IMR-90 (cell line): ENCODE measurements at regions not wholly inside any gene's neighbourhood (a gene's known extent, or its start where the extent isn't known, plus 50 kb on each side); places are given as distances from the start of the nearest gene placed in this dataset.

ENCODE experiments used
- ATAC-seq: fragments of 200-7000 bp; cut with Tn5 transposase; 2 replicates; pipeline ENCODE4 v1.9.1; 2020; ENCODE audit warnings: low read depth, mild to moderate bottlenecking, moderate library complexity
- BruUV-seq: library from RNA; stranded (reverse); fragments of 400-500 nt; replicated peaks from 2 replicates; lab custom pipeline; 2021; lab: Mats Ljungman, UMichigan
- CTCF ChIA-PET: fragments of 300-600 bp; formaldehyde crosslinking; extraction: SDS; loops from one replicate; lab custom pipeline; 2021; ENCODE audit warnings: antibody characterized with exemption; lab: Yijun Ruan, JAX
- POLR2A ChIA-PET: fragments of 300-600 bp; sonication (Branson Sonifier 250); formaldehyde crosslinking; loops from one replicate; lab custom pipeline; 2022; ENCODE audit warnings: antibody characterized with exemption; ENCODE audit not compliant: unreplicated experiment; lab: Charles Lee
- DNase-seq: peaks from one replicate; pipeline ENCODE4 v3.0.0; 2013
- H2AFZ ChIP-seq: replicated peaks from 2 replicates; pipeline ENCODE3; 2013; ENCODE audit warnings: low read length, mild to moderate bottlenecking; ENCODE audit not compliant: poor library complexity
- H2AK5ac ChIP-seq: 2 replicates; pipeline ENCODE4 v1.6.1; 2013; ENCODE audit warnings: low read depth, low read length, inconsistent platforms
- H2AK9ac ChIP-seq: replicated peaks from 2 replicates; pipeline ENCODE3; 2013; ENCODE audit warnings: mild to moderate bottlenecking, low read depth, low read length, moderate library complexity; ENCODE audit not compliant: poor library complexity
- H2BK120ac ChIP-seq: 2 replicates; pipeline ENCODE4 v1.6.1; 2013; ENCODE audit warnings: low read depth, low read length, inconsistent platforms
- H2BK15ac ChIP-seq: 3 replicates; pipeline ENCODE4 v1.6.1; 2013; ENCODE audit warnings: low read depth, low read length, inconsistent platforms
- H2BK20ac ChIP-seq: 2 replicates; pipeline ENCODE4 v1.6.1; 2013; ENCODE audit warnings: low read depth, mild to moderate bottlenecking, inconsistent platforms, low read length, moderate library complexity
- H2BK5ac ChIP-seq: 2 replicates; pipeline ENCODE4 v1.6.1; 2013; ENCODE audit warnings: mild to moderate bottlenecking, low read depth, low read length, inconsistent platforms; ENCODE audit not compliant: poor library complexity, severe bottlenecking
- H3K14ac ChIP-seq: replicated peaks from 2 replicates; pipeline ENCODE4 v1.6.1; 2013; ENCODE audit warnings: low read depth, low read length, inconsistent platforms
- H3K18ac ChIP-seq: 2 replicates; pipeline ENCODE4 v1.6.1; 2013; ENCODE audit warnings: low read depth, low read length, control low read depth
- H3K23ac ChIP-seq: 2 replicates; pipeline ENCODE4 v1.6.1; 2013; ENCODE audit warnings: low read depth, low read length, inconsistent platforms
- H3K27ac ChIP-seq: 2 replicates; pipeline ENCODE4 v1.5.1; 2013; ENCODE audit warnings: mild to moderate bottlenecking, control low read depth, low read length; ENCODE audit not compliant: insufficient read depth
- H3K27me3 ChIP-seq: 2 replicates; pipeline ENCODE4 v1.6.1; 2013; ENCODE audit warnings: low read length; ENCODE audit not compliant: control insufficient read depth, insufficient read depth
- H3K36me3 ChIP-seq: 2 replicates; pipeline ENCODE4 v1.6.1; 2013; ENCODE audit warnings: low read length, mixed read lengths; ENCODE audit not compliant: control insufficient read depth, insufficient read depth
- H3K4ac ChIP-seq: 2 replicates; pipeline ENCODE4 v1.6.1; 2013; ENCODE audit warnings: low read depth, low read length, inconsistent platforms
- H3K4me1 ChIP-seq: 2 replicates; pipeline ENCODE4 v1.6.1; 2013; ENCODE audit warnings: low read length, mixed read lengths; ENCODE audit not compliant: control insufficient read depth, insufficient read depth
- H3K4me2 ChIP-seq: 2 replicates; pipeline ENCODE4 v1.6.1; 2013; ENCODE audit warnings: low read depth, mild to moderate bottlenecking, control low read depth, low read length, moderate library complexity
- H3K4me3 ChIP-seq: 2 replicates; pipeline ENCODE4 v1.5.1; 2013; ENCODE audit warnings: low read depth, mild to moderate bottlenecking, control low read depth, low read length, moderate library complexity; ENCODE audit not compliant: insufficient read depth
- H3K56ac ChIP-seq: 2 replicates; pipeline ENCODE4 v1.6.1; 2013; ENCODE audit warnings: low read length, inconsistent platforms; ENCODE audit not compliant: insufficient read depth; ENCODE audit errors: extremely low read depth
- H3K79me1 ChIP-seq, 2 experiments: 2 replicates each; pipeline ENCODE4 v1.6.1; 2013; ENCODE audit warnings: low read length in 2 of 2, inconsistent platforms in 1 of 2, low read depth in 1 of 2
- H3K9ac ChIP-seq: 2 replicates; pipeline ENCODE4 v1.6.1; 2013; ENCODE audit warnings: low read depth, low read length, control low read depth
- H3K9me1 ChIP-seq: 2 replicates; pipeline ENCODE4 v1.6.1; 2013; ENCODE audit warnings: low read length, inconsistent platforms; ENCODE audit not compliant: insufficient read depth
- H3K9me3 ChIP-seq: 2 replicates; pipeline ENCODE4 v1.6.1; 2013; ENCODE audit warnings: low read length; ENCODE audit not compliant: control insufficient read depth, insufficient read depth
- H4K20me1 ChIP-seq: 2 replicates; pipeline ENCODE4 v1.6.1; 2013; ENCODE audit warnings: low read length, inconsistent platforms; ENCODE audit not compliant: insufficient read depth
- H4K5ac ChIP-seq: 2 replicates; pipeline ENCODE4 v1.6.1; 2013; ENCODE audit warnings: mild to moderate bottlenecking, low read depth, low read length, control low read depth
- H4K8ac ChIP-seq, 2 experiments: 2 replicates each; pipeline ENCODE4 v1.6.1; 2013; ENCODE audit warnings: low read depth in 2 of 2, low read length in 2 of 2, control low read depth in 1 of 2, inconsistent platforms in 1 of 2
- H4K91ac ChIP-seq: 2 replicates; pipeline ENCODE4 v1.6.1; 2013; ENCODE audit warnings: low read depth, low read length, inconsistent platforms; ENCODE audit not compliant: insufficient read depth
- NFE2L2 ChIP-seq: fragments of 150-350 bp; IDR thresholded peaks from 2 replicates; pipeline ENCODE4 v1.6.1; 2016; ENCODE audit warnings: low read depth, mild to moderate bottlenecking, low read length
- POLR2A ChIP-seq: IDR thresholded peaks from 2 replicates; pipeline ENCODE4 v1.6.1; 2012; ENCODE audit warnings: mild to moderate bottlenecking, low read depth, low read length
- RAD21 ChIP-seq: IDR thresholded peaks from 2 replicates; pipeline ENCODE4 v1.6.1; 2012; ENCODE audit warnings: low read length, improper control_type of control experiment
- WGBS, 2 experiments: methylation state at CpG; one replicate each; pipeline versions ENCODE4 v1.1.5 to v1.1.7; 2013; ENCODE audit warnings: missing lambda C conversion rate in 2 of 2; ENCODE audit not compliant: insufficient read length in 1 of 2; ENCODE audit errors: extremely low coverage in 2 of 2; 5-methylcytosine and 5-hydroxymethylcytosine counted together
- dilution Hi-C: fragments of 300-500 bp; cut with HindIII; formaldehyde crosslinking; loops from one replicate; pipeline ENCODE4 v1.14.3; 2018; ENCODE audit warnings: low sequenced_read_pairs; ENCODE audit not compliant: unreplicated experiment
- in situ Hi-C: fragments of 300-500 bp; cut with MboI; formaldehyde crosslinking; loops from 3 replicates; pipeline ENCODE4 v1.14.3; 2019; ENCODE audit warnings: low sequenced_read_pairs, inconsistent platforms, mixed read lengths
- intact Hi-C: fragments of 100-400 bp; cut with micrococcal nuclease; formaldehyde crosslinking; loops from 2 replicates; pipeline ENCODE4 v1.10.0; 2022
- TF ChIP-seq, protein P1 (sequence below): conservative IDR thresholded peaks from 2 replicates; pipeline ENCODE4 v1.5.1; 2012; ENCODE audit warnings: mild to moderate bottlenecking, low read depth, low read length, improper control_type of control experiment

DNA sequence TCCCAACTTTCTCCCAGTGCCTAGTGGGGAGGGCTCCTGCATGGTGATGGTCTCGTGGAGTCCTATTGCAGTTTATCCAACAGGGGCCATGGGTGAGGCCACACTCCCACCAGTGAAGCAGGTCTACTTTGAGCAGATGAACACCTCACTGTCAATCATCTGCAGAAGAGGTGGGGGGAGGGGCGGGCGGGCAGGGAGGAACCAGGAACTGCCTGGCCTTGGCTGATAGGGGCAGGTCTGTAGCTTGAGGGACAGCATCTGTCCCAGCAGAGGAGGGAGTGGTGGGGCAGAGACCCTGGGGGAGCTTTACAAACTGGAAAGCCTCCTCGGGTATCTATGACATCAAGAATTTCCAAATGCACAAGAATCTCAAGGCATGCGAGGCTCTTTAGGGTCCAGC, 58.7 kb upstream of the ZNF423 start:
- intact Hi-C loops = no loop called here
- Histone ChIP-seq H3K27me3 (no peaks in the 10 kb centered on the region; the same call in 1 of the 2 replicates), H3K56ac (no peak overlapping the region), H3K9me3 (no peaks in the 10 kb centered on the region), H3K14ac (no peak overlapping the region), H2BK15ac (no peak overlapping the region), H3K9me1 (no peaks in the 10 kb centered on the region), H4K20me1 (no peaks in the 10 kb centered on the region), H3K23ac (no peak overlapping the region), H3K18ac (no peak overlapping the region), H3K4ac (no peak overlapping the region), H3K36me3 (no peaks in the 10 kb centered on the region), H3K79me1 (no peaks in the 10 kb centered on the region), H3K9ac (no peak overlapping the region), H2BK120ac (no peak overlapping the region), H3K4me3 (no peak overlapping the region), H3K4me1 (no peaks in the 10 kb centered on the region), H2AK5ac (no peak overlapping the region), H2BK5ac (no peak overlapping the region), H3K4me2 (no peak overlapping the region), H3K27ac (no peak overlapping the region), H2AFZ (no peak overlapping the region), H4K5ac (no peak overlapping the region), H2AK9ac (no peak overlapping the region), H4K8ac (no peak overlapping the region), H4K91ac (no peak overlapping the region), H2BK20ac (no peak overlapping the region)
- DNase-seq = no peak
- CTCF ChIA-PET = no interaction called here
- no TSS peak for BruUV-seq
- TF ChIP-seq RAD21 (no peak), POLR2A (no peak), NFE2L2 (no peak)
- TF ChIP-seq, protein P1, sequence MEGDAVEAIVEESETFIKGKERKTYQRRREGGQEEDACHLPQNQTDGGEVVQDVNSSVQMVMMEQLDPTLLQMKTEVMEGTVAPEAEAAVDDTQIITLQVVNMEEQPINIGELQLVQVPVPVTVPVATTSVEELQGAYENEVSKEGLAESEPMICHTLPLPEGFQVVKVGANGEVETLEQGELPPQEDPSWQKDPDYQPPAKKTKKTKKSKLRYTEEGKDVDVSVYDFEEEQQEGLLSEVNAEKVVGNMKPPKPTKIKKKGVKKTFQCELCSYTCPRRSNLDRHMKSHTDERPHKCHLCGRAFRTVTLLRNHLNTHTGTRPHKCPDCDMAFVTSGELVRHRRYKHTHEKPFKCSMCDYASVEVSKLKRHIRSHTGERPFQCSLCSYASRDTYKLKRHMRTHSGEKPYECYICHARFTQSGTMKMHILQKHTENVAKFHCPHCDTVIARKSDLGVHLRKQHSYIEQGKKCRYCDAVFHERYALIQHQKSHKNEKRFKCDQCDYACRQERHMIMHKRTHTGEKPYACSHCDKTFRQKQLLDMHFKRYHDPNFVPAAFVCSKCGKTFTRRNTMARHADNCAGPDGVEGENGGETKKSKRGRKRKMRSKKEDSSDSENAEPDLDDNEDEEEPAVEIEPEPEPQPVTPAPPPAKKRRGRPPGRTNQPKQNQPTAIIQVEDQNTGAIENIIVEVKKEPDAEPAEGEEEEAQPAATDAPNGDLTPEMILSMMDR = no peak
- POLR2A ChIA-PET = no interaction called here
- in situ Hi-C loops = no loop called here
- no peak for ATAC-seq
- 50% methylated on average over 1 of the region's 5 CpGs; no CpG with 5 or more reads in 1 of the 2 experiments for WGBS, 2 experiments
- dilution Hi-C loops = no loop called here
